AG09319 (cell line): ENCODE measurements at regions not wholly inside any gene's neighbourhood (a gene's known extent, or its start where the extent isn't known, plus 50 kb on each side); places are given as distances from the start of the nearest gene placed in this dataset.

ENCODE experiments used
- DNase-seq: peaks from one replicate; pipeline ENCODE4 v3.0.0-alpha.2; 2010; ENCODE audit warnings: low read depth; ENCODE audit errors: extremely low read depth
- CTCF ChIP-seq: IDR thresholded peaks from 2 replicates; pipeline ENCODE4 v1.5.1; 2011; ENCODE audit warnings: low read depth, mild to moderate bottlenecking, inconsistent platforms, low read length, moderate library complexity

- peak; percentile 74 for DNase-seq
- no peak for TF ChIP-seq CTCF
Measured at GRCh38 chr6:23174781-23175361, 605.5 kb downstream of the HDGFL1 start.

GRCh38 chr6:23175391-23175790 lies 606.0 kb downstream of the HDGFL1 start:
- TF ChIP-seq CTCF = no peak
- peak; percentile 11 for DNase-seq

- no peak for DNase-seq
- no peak for TF ChIP-seq CTCF
Measured at GRCh38 chr6:23176471-23176870, 607.1 kb downstream of the HDGFL1 start.

GRCh38 chr6:23176883-23177282 lies 607.5 kb downstream of the HDGFL1 start:
- no peak for TF ChIP-seq CTCF
- DNase-seq = no peak

- no peak for DNase-seq
Measured at GRCh38 chr6:23177806-23178205, 608.4 kb downstream of the HDGFL1 start.

GRCh38 chr6:23179994-23180393 lies 610.6 kb downstream of the HDGFL1 start:
- no peak for TF ChIP-seq CTCF
- DNase-seq = no peak

More at GRCh38 chr6:23177806-23178205, 608.4 kb downstream of the HDGFL1 start:
- no peak for TF ChIP-seq CTCF

GRCh38 chr6:23180504-23181293 lies 611.3 kb downstream of the HDGFL1 start:
- TF ChIP-seq CTCF = no peak; the same call in 1 of the 2 replicates
- DNase-seq = peak; percentile 47
